ENCODE measurements at regions not wholly inside any gene's neighbourhood (a gene's known extent, or its start where the extent isn't known, plus 50 kb on each side); places are given as distances from the start of the nearest gene placed in this dataset.

GRCh38 chr9:11323457-11323856 lies 710.7 kb upstream of the PTPRD start:
- TF ChIP-seq CTCF (conservative IDR thresholded peaks at IDR 0.05; ENCODE audit: low read length) (no peak), EZH2phosphoT487 (IDR thresholded peaks at IDR 0.05; ENCODE audit: borderline replicate concordance, low read depth, low read length) (no peak)

Data from OCI-LY7 (cell line).